HG02642 (cell line): ENCODE measurements at regions not wholly inside any gene's neighbourhood (a gene's known extent, or its start where the extent isn't known, plus 50 kb on each side); places are given as distances from the start of the nearest gene placed in this dataset.
A peak's percentile ranks its signal among the peaks of the same experiment; 100 is the strongest.
"Not testable (repeated sequence)": the region's sequence is repeated elsewhere in the genome, so short reads cannot be mapped to it uniquely, and the experiment has no call there.

Experiments
- ATAC-seq: cut with Tn5 transposase; IDR thresholded peaks from one replicate; pipeline ENCODE4 v1.9.1; 2021; ENCODE audit warnings: mild to moderate bottlenecking; ENCODE audit not compliant: unreplicated experiment, poor library complexity

GRCh38 chr7:125197731-125198393, 268.2 kb upstream of the POT1 start:
- ATAC-seq = no peak

- ATAC-seq = no peak
Measured at GRCh38 chr7:125195156-125195555, 265.5 kb upstream of the POT1 start.

- no peak for ATAC-seq
Measured at GRCh38 chr7:125193263-125193662, 263.6 kb upstream of the POT1 start.

- no peak for ATAC-seq
Measured at GRCh38 chr7:125184801-125185200, 255.2 kb upstream of the POT1 start.

GRCh38 chr7:125181569-125182267, 252.1 kb upstream of the POT1 start:
- not testable (repeated sequence) for ATAC-seq

GRCh38 chr7:125173571-125173970, 243.9 kb upstream of the POT1 start:
- ATAC-seq = no peak

GRCh38 chr7:125169088-125169487, 239.5 kb upstream of the POT1 start:
- no peak for ATAC-seq

GRCh38 chr7:125154930-125155329, 225.3 kb upstream of the POT1 start:
- peak; percentile 43 for ATAC-seq

- no peak for ATAC-seq
Measured at GRCh38 chr7:125149151-125149550, 219.5 kb upstream of the POT1 start.

GRCh38 chr7:125147047-125147446, 217.4 kb upstream of the POT1 start:
- ATAC-seq = no peak

- no peak for ATAC-seq
Measured at GRCh38 chr7:125136755-125137532, 207.3 kb upstream of the POT1 start.

- ATAC-seq = no peak
Measured at GRCh38 chr7:125136341-125136740, 206.7 kb upstream of the POT1 start.

GRCh38 chr7:125130173-125130572, 200.5 kb upstream of the POT1 start:
- ATAC-seq = no peak

- no peak for ATAC-seq
Measured at GRCh38 chr7:125127304-125127703, 197.7 kb upstream of the POT1 start.

GRCh38 chr7:125126376-125126775, 196.8 kb upstream of the POT1 start:
- no peak for ATAC-seq

GRCh38 chr7:125125315-125125714, 195.7 kb upstream of the POT1 start:
- no peak for ATAC-seq

- ATAC-seq = no peak
Measured at GRCh38 chr7:125122173-125122572, 192.5 kb upstream of the POT1 start.

GRCh38 chr7:125119559-125120115, 190.0 kb upstream of the POT1 start:
- no peak for ATAC-seq

GRCh38 chr7:125118444-125118843, 188.8 kb upstream of the POT1 start:
- no peak for ATAC-seq

GRCh38 chr7:125112850-125113249, 183.2 kb upstream of the POT1 start:
- ATAC-seq = no peak

GRCh38 chr7:125099519-125099918, 169.9 kb upstream of the POT1 start:
- ATAC-seq = no peak
